ENCODE measurements at regions not wholly inside any gene's neighbourhood (a gene's known extent, or its start where the extent isn't known, plus 50 kb on each side); places are given as distances from the start of the nearest gene placed in this dataset.

DNA sequence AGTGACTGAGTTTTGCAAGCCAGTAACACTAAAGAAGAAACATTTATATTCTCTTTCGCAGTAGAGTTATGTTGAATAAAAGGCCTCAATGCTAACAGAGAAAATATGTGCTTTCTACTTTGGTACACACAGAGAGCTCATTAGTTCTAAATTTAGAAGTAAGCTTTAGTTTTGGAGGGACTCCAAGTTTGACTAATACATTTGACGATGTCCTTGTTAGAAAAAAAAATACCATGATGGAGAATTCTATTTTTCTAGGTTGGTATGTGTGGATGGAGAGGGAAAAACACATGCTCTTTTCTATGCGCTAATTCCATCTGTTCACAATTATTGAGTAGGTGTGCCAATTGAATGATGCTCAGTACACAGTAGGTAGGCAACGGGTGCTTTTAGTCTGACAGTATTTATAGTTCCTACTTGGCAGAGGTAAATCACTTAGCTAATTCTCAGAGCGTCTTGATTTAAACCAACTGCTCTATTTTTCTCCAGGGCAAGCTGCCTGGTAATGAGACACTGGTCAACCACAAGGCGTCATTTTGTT is 327.2 kb upstream of the AKR1E2 start:
- no peaks in the 10 kb centered on the region for H3K9me1 ChIP-seq (ENCODE audit: control insufficient read depth, insufficient read depth, low read length)
- H3K4me2 ChIP-seq (ENCODE audit: insufficient read depth, low read length) = no peak overlapping the region
- H3K36me3 ChIP-seq (ENCODE audit: control insufficient read depth, insufficient read depth, low read length) = no peaks in the 10 kb centered on the region
- no peaks in the 10 kb centered on the region for H3K27me3 ChIP-seq (ENCODE audit: control insufficient read depth in 2 of 2, insufficient read depth in 2 of 2, low read length in 2 of 2)
- no peak overlapping the region for H3K4me3 ChIP-seq
- ChIA-PET CTCF (ENCODE audit: low intra/inter-chr PET ratio) (no interaction called here), POLR2A (no interaction called here)
- intact Hi-C loops (cut with micrococcal nuclease) (no loop called here), in situ Hi-C loops (cut with MboI) (no loop called here)
- no TSS peak for BruUV-seq (replicated peaks)
- FAIRE-seq (no peak), ATAC-seq (no peak), DNase-seq (ENCODE audit: extremely low read depth in 1 of 4, low spot score in 3 of 4) (no peak)
- H3K79me2 ChIP-seq (ENCODE audit: control insufficient read depth, insufficient read depth, low read length) = no peaks in the 10 kb centered on the region
- no peaks in the 10 kb centered on the region for H3K4me1 ChIP-seq (replicated peaks in 1 of 2; ENCODE audit: control insufficient read depth in 2 of 2, insufficient read depth in 2 of 2, low read length in 2 of 2)
- H3K27ac ChIP-seq (ENCODE audit: extremely low read depth, low read depth, low read length) = no peak overlapping the region
- no peak overlapping the region for H3K9ac ChIP-seq (ENCODE audit: insufficient read depth in 1 of 2, low read depth in 2 of 2, low read length in 2 of 2)
- 4% methylated on average over 6 of the region's 6 CpGs for WGBS (ENCODE audit: insufficient coverage, low coverage, missing lambda C conversion rate)
- H3K9me3 ChIP-seq (replicated peaks; ENCODE audit: control insufficient read depth, insufficient read depth, low read depth, low read length) = no peaks in the 10 kb centered on the region
- no peaks in the 10 kb centered on the region for H4K20me1 ChIP-seq (replicated peaks; ENCODE audit: control insufficient read depth, insufficient read depth, low read length)
- H2AFZ ChIP-seq (ENCODE audit: low read depth, low read length) = no peak overlapping the region
- TF ChIP-seq, protein P1, sequence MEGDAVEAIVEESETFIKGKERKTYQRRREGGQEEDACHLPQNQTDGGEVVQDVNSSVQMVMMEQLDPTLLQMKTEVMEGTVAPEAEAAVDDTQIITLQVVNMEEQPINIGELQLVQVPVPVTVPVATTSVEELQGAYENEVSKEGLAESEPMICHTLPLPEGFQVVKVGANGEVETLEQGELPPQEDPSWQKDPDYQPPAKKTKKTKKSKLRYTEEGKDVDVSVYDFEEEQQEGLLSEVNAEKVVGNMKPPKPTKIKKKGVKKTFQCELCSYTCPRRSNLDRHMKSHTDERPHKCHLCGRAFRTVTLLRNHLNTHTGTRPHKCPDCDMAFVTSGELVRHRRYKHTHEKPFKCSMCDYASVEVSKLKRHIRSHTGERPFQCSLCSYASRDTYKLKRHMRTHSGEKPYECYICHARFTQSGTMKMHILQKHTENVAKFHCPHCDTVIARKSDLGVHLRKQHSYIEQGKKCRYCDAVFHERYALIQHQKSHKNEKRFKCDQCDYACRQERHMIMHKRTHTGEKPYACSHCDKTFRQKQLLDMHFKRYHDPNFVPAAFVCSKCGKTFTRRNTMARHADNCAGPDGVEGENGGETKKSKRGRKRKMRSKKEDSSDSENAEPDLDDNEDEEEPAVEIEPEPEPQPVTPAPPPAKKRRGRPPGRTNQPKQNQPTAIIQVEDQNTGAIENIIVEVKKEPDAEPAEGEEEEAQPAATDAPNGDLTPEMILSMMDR (IDR thresholded peaks at IDR 0.05 in 2 of 3, conservative IDR thresholded peaks at IDR 0.05 in 1 of 3; ENCODE audit: insufficient read depth in 2 of 3, low read depth in 1 of 3, low read length in 3 of 3) = no peak
- TF ChIP-seq TBP (optimal IDR thresholded peaks at IDR 0.05; ENCODE audit: low read depth, low read length) (no peak), SMAD2 (IDR thresholded peaks at IDR 0.05; ENCODE audit: low read depth, low read length) (no peak), RBBP5 (IDR thresholded peaks at IDR 0.05; ENCODE audit: borderline replicate concordance, insufficient read depth, low read length, poor library complexity, severe bottlenecking) (no peak), OTX1 (CRISPR knock-in tag; IDR thresholded peaks at IDR 0.05) (no peak), ZNF23 (CRISPR knock-in tag; IDR thresholded peaks at IDR 0.05) (no peak), BMI1 (IDR thresholded peaks at IDR 0.05; ENCODE audit: low read length) (no peak)
- TF ChIP-seq, protein P2, sequence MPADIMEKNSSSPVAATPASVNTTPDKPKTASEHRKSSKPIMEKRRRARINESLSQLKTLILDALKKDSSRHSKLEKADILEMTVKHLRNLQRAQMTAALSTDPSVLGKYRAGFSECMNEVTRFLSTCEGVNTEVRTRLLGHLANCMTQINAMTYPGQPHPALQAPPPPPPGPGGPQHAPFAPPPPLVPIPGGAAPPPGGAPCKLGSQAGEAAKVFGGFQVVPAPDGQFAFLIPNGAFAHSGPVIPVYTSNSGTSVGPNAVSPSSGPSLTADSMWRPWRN (IDR thresholded peaks at IDR 0.05; ENCODE audit: low read depth) = no peak

All from K562 (cell line).